IMR-90 (cell line): ENCODE measurements at regions not wholly inside any gene's neighbourhood (a gene's known extent, or its start where the extent isn't known, plus 50 kb on each side); places are given as distances from the start of the nearest gene placed in this dataset.
A peak's percentile ranks its signal among the peaks of the same experiment; 100 is the strongest.

ENCODE experiments used
- ATAC-seq: fragments of 200-7000 bp; cut with Tn5 transposase; 2 replicates; pipeline ENCODE4 v1.9.1; 2020; ENCODE audit warnings: low read depth, mild to moderate bottlenecking, moderate library complexity
- BruUV-seq: library from RNA; stranded (reverse); fragments of 400-500 nt; replicated peaks from 2 replicates; lab custom pipeline; 2021; lab: Mats Ljungman, UMichigan
- CTCF ChIA-PET: fragments of 300-600 bp; formaldehyde crosslinking; extraction: SDS; loops from one replicate; lab custom pipeline; 2021; ENCODE audit warnings: antibody characterized with exemption; lab: Yijun Ruan, JAX
- POLR2A ChIA-PET: fragments of 300-600 bp; sonication (Branson Sonifier 250); formaldehyde crosslinking; loops from one replicate; lab custom pipeline; 2022; ENCODE audit warnings: antibody characterized with exemption; ENCODE audit not compliant: unreplicated experiment; lab: Charles Lee
- DNase-seq: peaks from one replicate; pipeline ENCODE4 v3.0.0; 2013
- H2AFZ ChIP-seq: replicated peaks from 2 replicates; pipeline ENCODE3; 2013; ENCODE audit warnings: low read length, mild to moderate bottlenecking; ENCODE audit not compliant: poor library complexity
- H2AK5ac ChIP-seq: 2 replicates; pipeline ENCODE4 v1.6.1; 2013; ENCODE audit warnings: low read depth, low read length, inconsistent platforms
- H2AK9ac ChIP-seq: replicated peaks from 2 replicates; pipeline ENCODE3; 2013; ENCODE audit warnings: mild to moderate bottlenecking, low read depth, low read length, moderate library complexity; ENCODE audit not compliant: poor library complexity
- H2BK120ac ChIP-seq: 2 replicates; pipeline ENCODE4 v1.6.1; 2013; ENCODE audit warnings: low read depth, low read length, inconsistent platforms
- H2BK15ac ChIP-seq: 3 replicates; pipeline ENCODE4 v1.6.1; 2013; ENCODE audit warnings: low read depth, low read length, inconsistent platforms
- H2BK20ac ChIP-seq: 2 replicates; pipeline ENCODE4 v1.6.1; 2013; ENCODE audit warnings: low read depth, mild to moderate bottlenecking, inconsistent platforms, low read length, moderate library complexity
- H2BK5ac ChIP-seq: 2 replicates; pipeline ENCODE4 v1.6.1; 2013; ENCODE audit warnings: mild to moderate bottlenecking, low read depth, low read length, inconsistent platforms; ENCODE audit not compliant: poor library complexity, severe bottlenecking
- H3K14ac ChIP-seq: replicated peaks from 2 replicates; pipeline ENCODE4 v1.6.1; 2013; ENCODE audit warnings: low read depth, low read length, inconsistent platforms
- H3K18ac ChIP-seq: 2 replicates; pipeline ENCODE4 v1.6.1; 2013; ENCODE audit warnings: low read depth, low read length, control low read depth
- H3K23ac ChIP-seq: 2 replicates; pipeline ENCODE4 v1.6.1; 2013; ENCODE audit warnings: low read depth, low read length, inconsistent platforms
- H3K27ac ChIP-seq: 2 replicates; pipeline ENCODE4 v1.5.1; 2013; ENCODE audit warnings: mild to moderate bottlenecking, control low read depth, low read length; ENCODE audit not compliant: insufficient read depth
- H3K27me3 ChIP-seq: 2 replicates; pipeline ENCODE4 v1.6.1; 2013; ENCODE audit warnings: low read length; ENCODE audit not compliant: control insufficient read depth, insufficient read depth
- H3K36me3 ChIP-seq: 2 replicates; pipeline ENCODE4 v1.6.1; 2013; ENCODE audit warnings: low read length, mixed read lengths; ENCODE audit not compliant: control insufficient read depth, insufficient read depth
- H3K4ac ChIP-seq: 2 replicates; pipeline ENCODE4 v1.6.1; 2013; ENCODE audit warnings: low read depth, low read length, inconsistent platforms
- H3K4me1 ChIP-seq: 2 replicates; pipeline ENCODE4 v1.6.1; 2013; ENCODE audit warnings: low read length, mixed read lengths; ENCODE audit not compliant: control insufficient read depth, insufficient read depth
- H3K4me2 ChIP-seq: 2 replicates; pipeline ENCODE4 v1.6.1; 2013; ENCODE audit warnings: low read depth, mild to moderate bottlenecking, control low read depth, low read length, moderate library complexity
- H3K4me3 ChIP-seq: 2 replicates; pipeline ENCODE4 v1.5.1; 2013; ENCODE audit warnings: low read depth, mild to moderate bottlenecking, control low read depth, low read length, moderate library complexity; ENCODE audit not compliant: insufficient read depth
- H3K56ac ChIP-seq: 2 replicates; pipeline ENCODE4 v1.6.1; 2013; ENCODE audit warnings: low read length, inconsistent platforms; ENCODE audit not compliant: insufficient read depth; ENCODE audit errors: extremely low read depth
- H3K79me1 ChIP-seq, 2 experiments: 2 replicates each; pipeline ENCODE4 v1.6.1; 2013; ENCODE audit warnings: low read length in 2 of 2, inconsistent platforms in 1 of 2, low read depth in 1 of 2
- H3K9ac ChIP-seq: 2 replicates; pipeline ENCODE4 v1.6.1; 2013; ENCODE audit warnings: low read depth, low read length, control low read depth
- H3K9me1 ChIP-seq: 2 replicates; pipeline ENCODE4 v1.6.1; 2013; ENCODE audit warnings: low read length, inconsistent platforms; ENCODE audit not compliant: insufficient read depth
- H3K9me3 ChIP-seq: 2 replicates; pipeline ENCODE4 v1.6.1; 2013; ENCODE audit warnings: low read length; ENCODE audit not compliant: control insufficient read depth, insufficient read depth
- H4K20me1 ChIP-seq: 2 replicates; pipeline ENCODE4 v1.6.1; 2013; ENCODE audit warnings: low read length, inconsistent platforms; ENCODE audit not compliant: insufficient read depth
- H4K5ac ChIP-seq: 2 replicates; pipeline ENCODE4 v1.6.1; 2013; ENCODE audit warnings: mild to moderate bottlenecking, low read depth, low read length, control low read depth
- H4K8ac ChIP-seq, 2 experiments: 2 replicates each; pipeline ENCODE4 v1.6.1; 2013; ENCODE audit warnings: low read depth in 2 of 2, low read length in 2 of 2, control low read depth in 1 of 2, inconsistent platforms in 1 of 2
- H4K91ac ChIP-seq: 2 replicates; pipeline ENCODE4 v1.6.1; 2013; ENCODE audit warnings: low read depth, low read length, inconsistent platforms; ENCODE audit not compliant: insufficient read depth
- BHLHE40 ChIP-seq: fragments of 150-350 bp; IDR thresholded peaks from 2 replicates; pipeline ENCODE4 v1.6.1; 2016; ENCODE audit warnings: mild to moderate bottlenecking, low read depth, low read length
- CEBPB ChIP-seq: IDR thresholded peaks from 2 replicates; pipeline ENCODE4 v1.6.1; 2012; ENCODE audit warnings: low read depth, low read length, improper control_type of control experiment
- CHD1 ChIP-seq: IDR thresholded peaks from 2 replicates; pipeline ENCODE4 v1.6.1; 2012; ENCODE audit warnings: low read depth, low read length, improper control_type of control experiment
- ELK1 ChIP-seq: fragments of 150-350 bp; IDR thresholded peaks from 2 replicates; pipeline ENCODE4 v1.6.1; 2016; ENCODE audit warnings: low read depth, mild to moderate bottlenecking, low read length, moderate library complexity, borderline replicate concordance
- FOS ChIP-seq: fragments of 150-350 bp; IDR thresholded peaks from 2 replicates; pipeline ENCODE4 v1.6.1; 2016; ENCODE audit warnings: low read depth, low read length
- MAFK ChIP-seq: IDR thresholded peaks from 2 replicates; pipeline ENCODE4 v1.6.1; 2012; ENCODE audit warnings: low read depth, low read length, improper control_type of control experiment
- MAZ ChIP-seq: IDR thresholded peaks from 2 replicates; pipeline ENCODE4 v1.6.1; 2012; ENCODE audit warnings: low read depth, mild to moderate bottlenecking, low read length, improper control_type of control experiment, moderate library complexity, borderline replicate concordance
- MXI1 ChIP-seq: IDR thresholded peaks from 2 replicates; pipeline ENCODE4 v1.6.1; 2012; ENCODE audit warnings: low read depth, mild to moderate bottlenecking, low read length, moderate library complexity, borderline replicate concordance
- NFE2L2 ChIP-seq: fragments of 150-350 bp; IDR thresholded peaks from 2 replicates; pipeline ENCODE4 v1.6.1; 2016; ENCODE audit warnings: low read depth, mild to moderate bottlenecking, low read length
- POLR2A ChIP-seq: IDR thresholded peaks from 2 replicates; pipeline ENCODE4 v1.6.1; 2012; ENCODE audit warnings: mild to moderate bottlenecking, low read depth, low read length
- RAD21 ChIP-seq: IDR thresholded peaks from 2 replicates; pipeline ENCODE4 v1.6.1; 2012; ENCODE audit warnings: low read length, improper control_type of control experiment
- RFX5 ChIP-seq: IDR thresholded peaks from 2 replicates; pipeline ENCODE4 v1.8.0; 2012; ENCODE audit warnings: low read depth, mild to moderate bottlenecking, low read length, moderate library complexity
- SMC3 ChIP-seq: fragments of 150-350 bp; IDR thresholded peaks from 2 replicates; pipeline ENCODE4 v1.6.1; 2016; ENCODE audit warnings: low read depth, mild to moderate bottlenecking, antibody characterized with exemption, low read length, moderate library complexity
- USF2 ChIP-seq: fragments of 150-350 bp; IDR thresholded peaks from 2 replicates; pipeline ENCODE4 v1.6.1; 2017; ENCODE audit warnings: mild to moderate bottlenecking, antibody characterized with exemption, low read length, low read depth
- WGBS, 2 experiments: methylation state at CpG; one replicate each; pipeline versions ENCODE4 v1.1.5 to v1.1.7; 2013; ENCODE audit warnings: missing lambda C conversion rate in 2 of 2; ENCODE audit not compliant: insufficient read length in 1 of 2; ENCODE audit errors: extremely low coverage in 2 of 2; 5-methylcytosine and 5-hydroxymethylcytosine counted together
- dilution Hi-C: fragments of 300-500 bp; cut with HindIII; formaldehyde crosslinking; loops from one replicate; pipeline ENCODE4 v1.14.3; 2018; ENCODE audit warnings: low sequenced_read_pairs; ENCODE audit not compliant: unreplicated experiment
- in situ Hi-C: fragments of 300-500 bp; cut with MboI; formaldehyde crosslinking; loops from 3 replicates; pipeline ENCODE4 v1.14.3; 2019; ENCODE audit warnings: low sequenced_read_pairs, inconsistent platforms, mixed read lengths
- intact Hi-C: fragments of 100-400 bp; cut with micrococcal nuclease; formaldehyde crosslinking; loops from 2 replicates; pipeline ENCODE4 v1.10.0; 2022

- H3K56ac ChIP-seq: no peak overlapping the region
- dilution Hi-C loops (no loop called here), in situ Hi-C loops (no loop called here), intact Hi-C loops (no loop called here)
- H3K14ac ChIP-seq: no peak overlapping the region
- DNase-seq (no peak), ATAC-seq (no peak)
- no peak overlapping the region for H3K4me2 ChIP-seq
- no peak overlapping the region for H2BK120ac ChIP-seq
- POLR2A ChIA-PET: interaction anchor here (0.7 kb wide), 1 partner anchor 503 kb away, joined by 5 read pairs; no protein-coding TSS in a partner anchor
- no peak overlapping the region for H3K27ac ChIP-seq
- no peak overlapping the region for H3K23ac ChIP-seq
- H4K8ac ChIP-seq: no peak overlapping the region
- peak overlapping the region; percentile 67 for H2AFZ ChIP-seq
- no peak overlapping the region for H3K4me3 ChIP-seq
- no peaks in the 10 kb centered on the region for H3K36me3 ChIP-seq
- H3K79me1 ChIP-seq: no peaks in the 10 kb centered on the region
- H2BK20ac ChIP-seq: no peak overlapping the region
- H2AK9ac ChIP-seq: no peak overlapping the region
- TF ChIP-seq ELK1 (no peak), CHD1 (no peak), MAFK (no peak), CEBPB (no peak), BHLHE40 (no peak), RAD21 (no peak), POLR2A (no peak), MXI1 (no peak), NFE2L2 (no peak), FOS (no peak), MAZ (no peak), RFX5 (no peak), SMC3 (no peak), USF2 (no peak)
- no peak overlapping the region for H3K9ac ChIP-seq
- no peaks in the 10 kb centered on the region for H4K20me1 ChIP-seq
- CTCF ChIA-PET: no interaction called here
- 60% methylated on average over 1 of the region's 6 CpGs; no CpG with 5 or more reads in 1 of the 2 experiments for WGBS, 2 experiments
- H3K18ac ChIP-seq: no peak overlapping the region
- H3K9me3 ChIP-seq: peaks cover 2% of the 10 kb centered on the region; the same call in 1 of the 2 replicates
- BruUV-seq: no TSS peak
- no peak overlapping the region for H2BK15ac ChIP-seq
- no peaks in the 10 kb centered on the region for H3K4me1 ChIP-seq
- H3K4ac ChIP-seq: no peak overlapping the region
- H4K91ac ChIP-seq: no peak overlapping the region
- H4K5ac ChIP-seq: no peak overlapping the region
- no peaks in the 10 kb centered on the region for H3K9me1 ChIP-seq
- no peaks in the 10 kb centered on the region for H3K27me3 ChIP-seq
- H2AK5ac ChIP-seq: no peak overlapping the region
- no peak overlapping the region for H2BK5ac ChIP-seq
These were observed 406.1 kb upstream of the HSF2 start for GRCh38 chr6:121993362-121993761.
